ENCODE measurements at regions not wholly inside any gene's neighbourhood (a gene's known extent, or its start where the extent isn't known, plus 50 kb on each side); places are given as distances from the start of the nearest gene placed in this dataset.

GRCh38 chr12:28631831-28632230 is 441.6 kb downstream of the CCDC91 start:
- POLR2A ChIA-PET: no interaction called here

GRCh38 chr12:28640519-28640918 is 450.3 kb downstream of the CCDC91 start:
- no peak for TF ChIP-seq ZBED1 (IDR thresholded peaks at IDR 0.05; ENCODE audit: borderline replicate concordance)
- in situ Hi-C loops (cut with MboI): no loop called here
- BruUV-seq (replicated peaks): no TSS peak
- no peak for FAIRE-seq
- no peak overlapping the region for H3K4me3 ChIP-seq
- intact Hi-C loops (cut with micrococcal nuclease; ENCODE audit: unreplicated experiment): no loop called here
- ChIA-PET POLR2A (no interaction called here), RAD21 (ENCODE audit: unreplicated experiment) (no interaction called here), CTCF (no interaction called here), SMC1A (ENCODE audit: uncharacterized antibody, unreplicated experiment) (interaction anchor here (0.5 kb wide), 1 partner anchor 156 kb away, joined by 3 read pairs; no protein-coding TSS in a partner anchor)
- H3K9ac ChIP-seq (ENCODE audit: control insufficient read depth, insufficient read depth, low read length): no peak overlapping the region
- no peaks in the 10 kb centered on the region for H3K36me3 ChIP-seq (ENCODE audit: control insufficient read depth in 2 of 2, insufficient read depth in 2 of 2, low read length in 1 of 2)
- H3K27ac ChIP-seq (ENCODE audit: control insufficient read depth, insufficient read depth): no peak overlapping the region
- no peaks in the 10 kb centered on the region for H4K20me1 ChIP-seq (ENCODE audit: control insufficient read depth, insufficient read depth)
- no peak for ATAC-seq
- no peak overlapping the region for H3K4me2 ChIP-seq (ENCODE audit: control insufficient read depth, insufficient read depth)
- no peaks in the 10 kb centered on the region for H3K79me2 ChIP-seq (ENCODE audit: control insufficient read depth, insufficient read depth, low read length)
- no peaks in the 10 kb centered on the region for H3K27me3 ChIP-seq (replicated peaks in 1 of 2; ENCODE audit: control insufficient read depth in 2 of 2, insufficient read depth in 2 of 2, low read length in 1 of 2)
- DNase-seq (ENCODE audit: low read depth, low spot score): no peak
- H2AFZ ChIP-seq (ENCODE audit: control insufficient read depth, low read depth, low read length): no peak overlapping the region
- no peaks in the 10 kb centered on the region for H3K4me1 ChIP-seq (ENCODE audit: control insufficient read depth, insufficient read depth, low read length)
- 0% methylated on average over 1 of the region's 1 CpG for WGBS (ENCODE audit: insufficient coverage, insufficient replicate concordance, low lambda C conversion rate, missing lambda C conversion rate)
- no peaks in the 10 kb centered on the region for H3K9me3 ChIP-seq (replicated peaks; ENCODE audit: control insufficient read depth, insufficient read depth, low read length)

More at GRCh38 chr12:28631831-28632230, 441.6 kb downstream of the CCDC91 start:
- Histone ChIP-seq H3K27me3 (replicated peaks in 1 of 2; ENCODE audit: control insufficient read depth in 2 of 2, insufficient read depth in 2 of 2, low read length in 1 of 2) (no peaks in the 10 kb centered on the region; a peak in 1 of 4 replicates), H3K27ac (ENCODE audit: control insufficient read depth, insufficient read depth) (no peak overlapping the region), H3K36me3 (ENCODE audit: control insufficient read depth in 2 of 2, insufficient read depth in 2 of 2, low read length in 1 of 2) (no peaks in the 10 kb centered on the region), H3K79me2 (ENCODE audit: control insufficient read depth, insufficient read depth, low read length) (no peaks in the 10 kb centered on the region), H3K9ac (ENCODE audit: control insufficient read depth, insufficient read depth, low read length) (no peak overlapping the region), H4K20me1 (ENCODE audit: control insufficient read depth, insufficient read depth) (no peaks in the 10 kb centered on the region), H3K9me3 (replicated peaks; ENCODE audit: control insufficient read depth, insufficient read depth, low read length) (no peaks in the 10 kb centered on the region), H3K4me3 (no peak overlapping the region), H3K4me1 (ENCODE audit: control insufficient read depth, insufficient read depth, low read length) (no peaks in the 10 kb centered on the region), H3K4me2 (ENCODE audit: control insufficient read depth, insufficient read depth) (no peak overlapping the region), H2AFZ (ENCODE audit: control insufficient read depth, low read depth, low read length) (no peak overlapping the region)
- ChIA-PET RAD21 (ENCODE audit: unreplicated experiment) (interaction anchor here (1.8 kb wide), 1 partner anchor 67 kb away, joined by 6 read pairs; no protein-coding TSS in a partner anchor), CTCF (no interaction called here), SMC1A (ENCODE audit: uncharacterized antibody, unreplicated experiment) (no interaction called here)
- BruUV-seq (replicated peaks): no TSS peak
- intact Hi-C loops (cut with micrococcal nuclease; ENCODE audit: unreplicated experiment): no loop called here
- 5% methylated on average over 7 of the region's 7 CpGs for WGBS (ENCODE audit: insufficient coverage, insufficient replicate concordance, low lambda C conversion rate, missing lambda C conversion rate)
- DNase-seq (ENCODE audit: low read depth, low spot score) (no peak), FAIRE-seq (no peak), ATAC-seq (peak; percentile 55)
- in situ Hi-C loops (cut with MboI): no loop called here
- TF ChIP-seq RBBP5 (conservative IDR thresholded peaks at IDR 0.05) (no peak), SUZ12 (IDR thresholded peaks at IDR 0.05; ENCODE audit: unreplicated experiment) (no peak), NR2F1 (conservative IDR thresholded peaks at IDR 0.05) (0 out of 2 replicates have a peak, but pooled peaks have one; percentile 19)
